GM23338 (cell line): ENCODE measurements at regions not wholly inside any gene's neighbourhood (a gene's known extent, or its start where the extent isn't known, plus 50 kb on each side); places are given as distances from the start of the nearest gene placed in this dataset.

ENCODE experiments used
- ATAC-seq: fragments of 200-7000 bp; cut with Tn5 transposase; 3 replicates; pipeline ENCODE4 v1.9.1; 2020
- DNase-seq: peaks from one replicate; pipeline ENCODE4 v3.0.0-alpha.2; 2015; ENCODE audit warnings: low spot score
- H2AFZ ChIP-seq: fragments of 200-600 bp; sonication (generic); 2 replicates; pipeline ENCODE4 v1.8.0; 2016; ENCODE audit warnings: antibody characterized with exemption, mild to moderate bottlenecking, moderate library complexity
- H3F3A ChIP-seq: fragments of 200-600 bp; sonication (generic); replicated peaks from 2 replicates; pipeline ENCODE4 v1.8.0; 2017; ENCODE audit warnings: antibody characterized with exemption, mixed run types, low read depth
- H3K27ac ChIP-seq: fragments of 200-600 bp; sonication (generic); 2 replicates; pipeline ENCODE4 v1.6.1; 2016; ENCODE audit warnings: low read depth
- H3K27me3 ChIP-seq: fragments of 200-600 bp; sonication (generic); 2 replicates; pipeline ENCODE4 v1.8.0; 2016; ENCODE audit warnings: mild to moderate bottlenecking, mixed run types, moderate library complexity; ENCODE audit not compliant: insufficient read depth
- H3K36me3 ChIP-seq: fragments of 200-600 bp; sonication (generic); 2 replicates; pipeline ENCODE4 v1.8.0; 2016; ENCODE audit warnings: mild to moderate bottlenecking; ENCODE audit not compliant: insufficient read depth
- H3K4me1 ChIP-seq: fragments of 200-600 bp; sonication (generic); 2 replicates; pipeline ENCODE4 v1.8.0; 2016; ENCODE audit warnings: mild to moderate bottlenecking, moderate library complexity; ENCODE audit not compliant: insufficient read depth
- H3K4me2 ChIP-seq: fragments of 200-600 bp; sonication (generic); 2 replicates; pipeline ENCODE4 v1.7.1; 2017; ENCODE audit warnings: mixed run types
- H3K4me3 ChIP-seq: fragments of 200-600 bp; sonication (generic); 2 replicates; pipeline ENCODE4 v1.6.1; 2016; ENCODE audit warnings: mixed run types
- H3K79me2 ChIP-seq: fragments of 200-600 bp; sonication (generic); replicated peaks from 2 replicates; pipeline ENCODE4 v1.8.0; 2017; ENCODE audit warnings: mild to moderate bottlenecking; ENCODE audit not compliant: insufficient read depth
- H3K9me2 ChIP-seq: fragments of 200-600 bp; sonication (generic); 2 replicates; pipeline ENCODE4 v1.8.0; 2017; ENCODE audit not compliant: insufficient read depth
- H4K20me1 ChIP-seq: fragments of 200-600 bp; sonication (generic); replicated peaks from 2 replicates; pipeline ENCODE4 v1.8.0; 2017; ENCODE audit warnings: mild to moderate bottlenecking; ENCODE audit not compliant: insufficient read depth
- H3K27ac Mint-ChIP-seq: 2 replicates; pipeline ENCODE4 v1.8.0; 2020; ENCODE audit warnings: inconsistent platforms, mild to moderate bottlenecking, moderate library complexity, mixed read lengths
- H3K27me3 Mint-ChIP-seq: 3 replicates; pipeline ENCODE4 v1.8.0; 2022; ENCODE audit warnings: low read depth, mild to moderate bottlenecking, moderate library complexity, mixed read lengths, inconsistent platforms; ENCODE audit not compliant: insufficient read depth, poor library complexity
- H3K36me3 Mint-ChIP-seq: 3 replicates; pipeline ENCODE4 v1.8.0; 2021; ENCODE audit warnings: low read depth, mild to moderate bottlenecking, inconsistent platforms, moderate library complexity, mixed read lengths
- H3K4me1 Mint-ChIP-seq: 3 replicates; pipeline ENCODE4 v1.8.0; 2020; ENCODE audit warnings: mild to moderate bottlenecking, inconsistent platforms, mixed read lengths
- H3K4me3 Mint-ChIP-seq: 3 replicates; pipeline ENCODE4 v1.8.0; 2021; ENCODE audit warnings: moderate library complexity, mild to moderate bottlenecking, inconsistent platforms, mixed read lengths
- H3K9me3 Mint-ChIP-seq: 3 replicates; pipeline ENCODE4 v1.8.0; 2020; ENCODE audit warnings: moderate library complexity, mild to moderate bottlenecking, inconsistent platforms, mixed read lengths
- JUNB ChIP-seq: IDR thresholded peaks from one replicate; pipeline ENCODE4 v1.6.1; 2016; ENCODE audit warnings: antibody characterized with exemption; ENCODE audit not compliant: unreplicated experiment
- ZNF114 ChIP-seq: fragments of 250-450 bp; sonication (Bioruptor Pico); IDR thresholded peaks from 2 replicates; pipeline ENCODE4 v1.5.0; 2020; ENCODE audit warnings: mild to moderate bottlenecking, moderate library complexity
- ZNF331 ChIP-seq: fragments of 250-450 bp; sonication (Bioruptor Pico); IDR thresholded peaks from 2 replicates; pipeline ENCODE4 v1.5.0; 2020; ENCODE audit warnings: low read depth, mild to moderate bottlenecking, moderate library complexity
- TF ChIP-seq, protein P1 (sequence below): IDR thresholded peaks from one replicate; pipeline ENCODE4 v1.6.1; 2018; ENCODE audit warnings: antibody characterized with exemption; ENCODE audit not compliant: unreplicated experiment
- TF ChIP-seq, protein P2 (sequence below): fragments of 250-450 bp; sonication (Bioruptor Pico); IDR thresholded peaks from 2 replicates; pipeline ENCODE4 v1.5.0; 2020; ENCODE audit warnings: mild to moderate bottlenecking, moderate library complexity
- TF ChIP-seq, protein P3 (sequence below): IDR thresholded peaks from 2 replicates; pipeline ENCODE4 v1.6.1; 2016; ENCODE audit warnings: antibody characterized with exemption

DNA sequence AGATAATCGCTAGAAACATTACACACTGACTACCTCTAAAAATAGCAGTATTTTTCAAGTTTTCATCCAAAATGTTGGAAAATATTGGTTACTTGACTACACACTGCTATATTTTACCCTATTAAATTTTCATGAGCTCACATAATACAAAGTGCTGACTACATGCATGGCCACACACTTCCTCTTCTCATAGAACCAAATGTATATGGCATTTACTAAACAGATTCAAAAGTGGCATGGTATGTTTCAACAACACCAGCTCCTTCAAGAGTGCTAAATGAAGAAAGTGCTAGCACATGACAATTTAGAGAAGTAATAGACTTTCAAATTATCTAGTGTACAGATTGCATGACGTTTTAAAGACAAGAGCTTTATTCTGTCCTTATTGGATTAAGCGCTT is 780.4 kb upstream of the SLITRK6 start (continued):
- TF ChIP-seq, protein P1, sequence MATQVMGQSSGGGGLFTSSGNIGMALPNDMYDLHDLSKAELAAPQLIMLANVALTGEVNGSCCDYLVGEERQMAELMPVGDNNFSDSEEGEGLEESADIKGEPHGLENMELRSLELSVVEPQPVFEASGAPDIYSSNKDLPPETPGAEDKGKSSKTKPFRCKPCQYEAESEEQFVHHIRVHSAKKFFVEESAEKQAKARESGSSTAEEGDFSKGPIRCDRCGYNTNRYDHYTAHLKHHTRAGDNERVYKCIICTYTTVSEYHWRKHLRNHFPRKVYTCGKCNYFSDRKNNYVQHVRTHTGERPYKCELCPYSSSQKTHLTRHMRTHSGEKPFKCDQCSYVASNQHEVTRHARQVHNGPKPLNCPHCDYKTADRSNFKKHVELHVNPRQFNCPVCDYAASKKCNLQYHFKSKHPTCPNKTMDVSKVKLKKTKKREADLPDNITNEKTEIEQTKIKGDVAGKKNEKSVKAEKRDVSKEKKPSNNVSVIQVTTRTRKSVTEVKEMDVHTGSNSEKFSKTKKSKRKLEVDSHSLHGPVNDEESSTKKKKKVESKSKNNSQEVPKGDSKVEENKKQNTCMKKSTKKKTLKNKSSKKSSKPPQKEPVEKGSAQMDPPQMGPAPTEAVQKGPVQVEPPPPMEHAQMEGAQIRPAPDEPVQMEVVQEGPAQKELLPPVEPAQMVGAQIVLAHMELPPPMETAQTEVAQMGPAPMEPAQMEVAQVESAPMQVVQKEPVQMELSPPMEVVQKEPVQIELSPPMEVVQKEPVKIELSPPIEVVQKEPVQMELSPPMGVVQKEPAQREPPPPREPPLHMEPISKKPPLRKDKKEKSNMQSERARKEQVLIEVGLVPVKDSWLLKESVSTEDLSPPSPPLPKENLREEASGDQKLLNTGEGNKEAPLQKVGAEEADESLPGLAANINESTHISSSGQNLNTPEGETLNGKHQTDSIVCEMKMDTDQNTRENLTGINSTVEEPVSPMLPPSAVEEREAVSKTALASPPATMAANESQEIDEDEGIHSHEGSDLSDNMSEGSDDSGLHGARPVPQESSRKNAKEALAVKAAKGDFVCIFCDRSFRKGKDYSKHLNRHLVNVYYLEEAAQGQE = no peak
- no peak for TF ChIP-seq JUNB

DNA sequence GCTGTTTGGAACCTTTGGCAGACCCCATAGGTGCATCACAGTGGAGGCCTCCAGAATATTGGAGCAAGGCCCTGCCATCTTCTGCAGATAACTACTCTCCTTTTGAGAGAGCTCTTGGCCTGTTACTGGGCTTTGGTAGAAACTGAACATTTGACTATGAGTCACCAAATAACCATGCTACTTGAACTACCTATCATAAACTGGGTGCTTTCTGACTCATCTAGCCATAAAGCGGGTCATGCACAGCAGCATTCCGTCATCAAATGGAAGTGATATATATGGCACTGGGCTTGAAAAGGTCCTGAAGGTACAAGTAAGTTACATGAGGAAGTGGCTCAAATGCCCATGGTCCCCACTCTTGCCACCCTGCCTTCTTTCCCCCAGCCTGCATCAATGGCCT is 782.5 kb upstream of the SLITRK6 start:
- TF ChIP-seq ZNF114 (CRISPR knock-in tag) (no peak), ZNF331 (CRISPR knock-in tag) (no peak), JUNB (no peak)
- TF ChIP-seq, protein P2, sequence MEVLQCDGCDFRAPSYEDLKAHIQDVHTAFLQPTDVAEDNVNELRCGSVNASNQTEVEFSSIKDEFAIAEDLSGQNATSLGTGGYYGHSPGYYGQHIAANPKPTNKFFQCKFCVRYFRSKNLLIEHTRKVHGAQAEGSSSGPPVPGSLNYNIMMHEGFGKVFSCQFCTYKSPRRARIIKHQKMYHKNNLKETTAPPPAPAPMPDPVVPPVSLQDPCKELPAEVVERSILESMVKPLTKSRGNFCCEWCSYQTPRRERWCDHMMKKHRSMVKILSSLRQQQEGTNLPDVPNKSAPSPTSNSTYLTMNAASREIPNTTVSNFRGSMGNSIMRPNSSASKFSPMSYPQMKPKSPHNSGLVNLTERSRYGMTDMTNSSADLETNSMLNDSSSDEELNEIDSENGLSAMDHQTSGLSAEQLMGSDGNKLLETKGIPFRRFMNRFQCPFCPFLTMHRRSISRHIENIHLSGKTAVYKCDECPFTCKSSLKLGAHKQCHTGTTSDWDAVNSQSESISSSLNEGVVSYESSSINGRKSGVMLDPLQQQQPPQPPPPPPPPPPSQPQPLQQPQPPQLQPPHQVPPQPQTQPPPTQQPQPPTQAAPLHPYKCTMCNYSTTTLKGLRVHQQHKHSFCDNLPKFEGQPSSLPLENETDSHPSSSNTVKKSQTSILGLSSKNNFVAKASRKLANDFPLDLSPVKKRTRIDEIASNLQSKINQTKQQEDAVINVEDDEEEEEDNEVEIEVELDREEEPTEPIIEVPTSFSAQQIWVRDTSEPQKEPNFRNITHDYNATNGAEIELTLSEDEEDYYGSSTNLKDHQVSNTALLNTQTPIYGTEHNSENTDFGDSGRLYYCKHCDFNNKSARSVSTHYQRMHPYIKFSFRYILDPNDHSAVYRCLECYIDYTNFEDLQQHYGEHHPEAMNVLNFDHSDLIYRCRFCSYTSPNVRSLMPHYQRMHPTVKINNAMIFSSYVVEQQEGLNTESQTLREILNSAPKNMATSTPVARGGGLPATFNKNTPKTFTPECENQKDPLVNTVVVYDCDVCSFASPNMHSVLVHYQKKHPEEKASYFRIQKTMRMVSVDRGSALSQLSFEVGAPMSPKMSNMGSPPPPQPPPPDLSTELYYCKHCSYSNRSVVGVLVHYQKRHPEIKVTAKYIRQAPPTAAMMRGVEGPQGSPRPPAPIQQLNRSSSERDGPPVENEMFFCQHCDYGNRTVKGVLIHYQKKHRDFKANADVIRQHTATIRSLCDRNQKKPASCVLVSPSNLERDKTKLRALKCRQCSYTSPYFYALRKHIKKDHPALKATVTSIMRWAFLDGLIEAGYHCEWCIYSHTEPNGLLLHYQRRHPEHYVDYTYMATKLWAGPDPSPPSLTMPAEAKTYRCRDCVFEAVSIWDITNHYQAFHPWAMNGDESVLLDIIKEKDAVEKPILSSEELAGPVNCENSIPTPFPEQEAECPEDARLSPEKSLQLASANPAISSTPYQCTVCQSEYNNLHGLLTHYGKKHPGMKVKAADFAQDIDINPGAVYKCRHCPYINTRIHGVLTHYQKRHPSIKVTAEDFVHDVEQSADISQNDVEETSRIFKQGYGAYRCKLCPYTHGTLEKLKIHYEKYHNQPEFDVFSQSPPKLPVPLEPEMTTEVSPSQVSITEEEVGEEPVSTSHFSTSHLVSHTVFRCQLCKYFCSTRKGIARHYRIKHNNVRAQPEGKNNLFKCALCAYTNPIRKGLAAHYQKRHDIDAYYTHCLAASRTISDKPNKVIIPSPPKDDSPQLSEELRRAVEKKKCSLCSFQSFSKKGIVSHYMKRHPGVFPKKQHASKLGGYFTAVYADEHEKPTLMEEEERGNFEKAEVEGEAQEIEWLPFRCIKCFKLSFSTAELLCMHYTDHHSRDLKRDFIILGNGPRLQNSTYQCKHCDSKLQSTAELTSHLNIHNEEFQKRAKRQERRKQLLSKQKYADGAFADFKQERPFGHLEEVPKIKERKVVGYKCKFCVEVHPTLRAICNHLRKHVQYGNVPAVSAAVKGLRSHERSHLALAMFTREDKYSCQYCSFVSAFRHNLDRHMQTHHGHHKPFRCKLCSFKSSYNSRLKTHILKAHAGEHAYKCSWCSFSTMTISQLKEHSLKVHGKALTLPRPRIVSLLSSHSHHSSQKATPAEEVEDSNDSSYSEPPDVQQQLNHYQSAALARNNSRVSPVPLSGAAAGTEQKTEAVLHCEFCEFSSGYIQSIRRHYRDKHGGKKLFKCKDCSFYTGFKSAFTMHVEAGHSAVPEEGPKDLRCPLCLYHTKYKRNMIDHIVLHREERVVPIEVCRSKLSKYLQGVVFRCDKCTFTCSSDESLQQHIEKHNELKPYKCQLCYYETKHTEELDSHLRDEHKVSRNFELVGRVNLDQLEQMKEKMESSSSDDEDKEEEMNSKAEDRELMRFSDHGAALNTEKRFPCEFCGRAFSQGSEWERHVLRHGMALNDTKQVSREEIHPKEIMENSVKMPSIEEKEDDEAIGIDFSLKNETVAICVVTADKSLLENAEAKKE = no peak
- TF ChIP-seq, protein P3, sequence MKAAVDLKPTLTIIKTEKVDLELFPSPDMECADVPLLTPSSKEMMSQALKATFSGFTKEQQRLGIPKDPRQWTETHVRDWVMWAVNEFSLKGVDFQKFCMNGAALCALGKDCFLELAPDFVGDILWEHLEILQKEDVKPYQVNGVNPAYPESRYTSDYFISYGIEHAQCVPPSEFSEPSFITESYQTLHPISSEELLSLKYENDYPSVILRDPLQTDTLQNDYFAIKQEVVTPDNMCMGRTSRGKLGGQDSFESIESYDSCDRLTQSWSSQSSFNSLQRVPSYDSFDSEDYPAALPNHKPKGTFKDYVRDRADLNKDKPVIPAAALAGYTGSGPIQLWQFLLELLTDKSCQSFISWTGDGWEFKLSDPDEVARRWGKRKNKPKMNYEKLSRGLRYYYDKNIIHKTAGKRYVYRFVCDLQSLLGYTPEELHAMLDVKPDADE = no peak
- no peak for ATAC-seq
- Mint-ChIP-seq H3K27ac (no peak overlapping the region), H3K27me3 (no peaks in the 10 kb centered on the region), H3K4me1 (peaks cover 3% of the 10 kb centered on the region; the same call in 2 of the 3 replicates), H3K36me3 (no peaks in the 10 kb centered on the region), H3K9me3 (no peaks in the 10 kb centered on the region), H3K4me3 (no peak overlapping the region)
- Histone ChIP-seq H2AFZ (no peak overlapping the region), H3K27me3 (no peaks in the 10 kb centered on the region), H3K79me2 (no peaks in the 10 kb centered on the region), H4K20me1 (no peaks in the 10 kb centered on the region), H3K9me2 (peaks cover 18% of the 10 kb centered on the region), H3F3A (no peaks in the 10 kb centered on the region), H3K36me3 (no peaks in the 10 kb centered on the region), H3K4me2 (no peak overlapping the region), H3K4me1 (no peaks in the 10 kb centered on the region), H3K27ac (no peak overlapping the region), H3K4me3 (no peak overlapping the region)
- no peak for DNase-seq
